SK-N-SH (cell line): ENCODE measurements at regions not wholly inside any gene's neighbourhood (a gene's known extent, or its start where the extent isn't known, plus 50 kb on each side); places are given as distances from the start of the nearest gene placed in this dataset.

Experiments used
- CTCF ChIA-PET: fragments of 300-600, 350-600 bp; formaldehyde crosslinking; extraction: SDS; loops from one replicate; lab custom pipeline; 2021; lab: Yijun Ruan, JAX
- POLR2A ChIA-PET: fragments of 350-600 bp; sonication (Branson Sonifier 250); formaldehyde crosslinking; extraction: SDS; loops from one replicate; lab custom pipeline; 2020; ENCODE audit warnings: antibody characterized with exemption, inconsistent platforms; lab: Yijun Ruan, JAX
- DNase-seq: peaks from one replicate; pipeline ENCODE4 v3.0.0; 2012
- H2AFZ ChIP-seq: fragments of 200-600 bp; sonication (generic); 2 replicates; pipeline ENCODE4 v1.8.1; 2016; ENCODE audit warnings: antibody characterized with exemption, mild to moderate bottlenecking, low read depth
- H3F3A ChIP-seq: fragments of 200-600 bp; sonication (generic); replicated peaks from 2 replicates; pipeline ENCODE3; 2016; ENCODE audit warnings: antibody characterized with exemption, mild to moderate bottlenecking; ENCODE audit not compliant: insufficient read depth
- H3K27ac ChIP-seq, 2 experiments: fragments of 200-500 bp in 1 of 2; fragments of 200-600 bp in 1 of 2; sonication (Bioruptor generic) in 1 of 2; sonication (generic), shearing (Covaris generic) in 1 of 2; 2 replicates each; pipeline versions ENCODE4 v1.5.1 to v1.6.1; 2014 to 2016; ENCODE audit warnings: low read depth in 2 of 2, inconsistent platforms in 1 of 2, low read length in 1 of 2, mild to moderate bottlenecking in 1 of 2, mixed read lengths in 1 of 2
- H3K27me3 ChIP-seq: fragments of 200-600 bp; sonication (generic), shearing (Covaris generic); 2 replicates; pipeline ENCODE4 v1.6.1; 2016; ENCODE audit warnings: mixed run types; ENCODE audit not compliant: insufficient read depth
- H3K36me3 ChIP-seq, 2 experiments: fragments of 200-500 bp in 1 of 2; fragments of 200-600 bp in 1 of 2; sonication (Bioruptor generic) in 1 of 2; sonication (generic) in 1 of 2; replicated peaks in 1 of 2; 2 replicates each; pipeline versions ENCODE3 to v1.5.1; 2014 to 2016; ENCODE audit warnings: low read length in 1 of 2, mild to moderate bottlenecking in 1 of 2; ENCODE audit not compliant: insufficient read depth in 2 of 2, control insufficient read depth in 1 of 2
- H3K4me1 ChIP-seq, 2 experiments: fragments of 200-500 bp in 1 of 2; fragments of 200-600 bp in 1 of 2; sonication (Bioruptor generic) in 1 of 2; sonication (generic), shearing (Covaris generic) in 1 of 2; 2 replicates each; pipeline versions ENCODE4 v1.5.1 to v1.6.1; 2014 to 2016; ENCODE audit warnings: low read depth in 1 of 2, low read length in 1 of 2, mixed run types in 1 of 2; ENCODE audit not compliant: insufficient read depth in 2 of 2, control insufficient read depth in 1 of 2
- H3K4me2 ChIP-seq: fragments of 200-600 bp; sonication (generic), shearing (Covaris generic); 2 replicates; pipeline ENCODE4 v1.6.1; 2017; ENCODE audit warnings: mixed run types
- H3K4me3 ChIP-seq, 2 experiments: fragments of 200-500 bp in 1 of 2; fragments of 200-600 bp in 1 of 2; sonication (Bioruptor generic) in 1 of 2; sonication (generic), shearing (Covaris generic) in 1 of 2; 2 replicates each; pipeline versions ENCODE4 v1.5.1 to v1.8.1; 2014 to 2016; ENCODE audit warnings: low read depth in 2 of 2, inconsistent platforms in 1 of 2, low read length in 1 of 2, mild to moderate bottlenecking in 1 of 2, mixed read lengths in 1 of 2, moderate library complexity in 1 of 2
- H3K79me2 ChIP-seq: fragments of 200-600 bp; sonication (generic); 2 replicates; pipeline ENCODE4 v1.8.1; 2017; ENCODE audit warnings: mild to moderate bottlenecking; ENCODE audit not compliant: insufficient read depth
- H3K9ac ChIP-seq: fragments of 200-600 bp; sonication (generic); 2 replicates; pipeline ENCODE4 v1.6.1; 2017; ENCODE audit warnings: mixed run types
- H3K9me2 ChIP-seq: fragments of 200-600 bp; sonication (generic); 2 replicates; pipeline ENCODE4 v1.6.1; 2017; ENCODE audit warnings: mixed run types
- H3K9me3 ChIP-seq: fragments of 200-600 bp; sonication (generic); 2 replicates; pipeline ENCODE4 v1.6.1; 2017; ENCODE audit warnings: mixed run types, mild to moderate bottlenecking, moderate library complexity
- H4K20me1 ChIP-seq: fragments of 200-600 bp; sonication (generic); 2 replicates; pipeline ENCODE4 v1.6.1; 2017; ENCODE audit warnings: mild to moderate bottlenecking, mixed run types; ENCODE audit not compliant: insufficient read depth
- CTCF ChIP-seq: fragments of 200-600 bp; sonication (generic); IDR thresholded peaks from 2 replicates; pipeline ENCODE4 v1.6.1; 2017; ENCODE audit warnings: antibody characterized with exemption, mild to moderate bottlenecking, moderate library complexity
- FOXJ3 ChIP-seq: sonication (generic); formaldehyde crosslinking; IDR thresholded peaks from 2 replicates; pipeline ENCODE4 v1.5.1; 2020; ENCODE audit warnings: mild to moderate bottlenecking, missing genetic modification reagents
- NRF1 ChIP-seq: IDR thresholded peaks from 2 replicates; pipeline ENCODE4 v1.6.1; 2012; ENCODE audit warnings: low read depth, mild to moderate bottlenecking, low read length
- POLR2AphosphoS5 ChIP-seq: IDR thresholded peaks from 2 replicates; pipeline ENCODE4 v1.6.1; 2012; ENCODE audit warnings: low read depth, low read length
- RAD21 ChIP-seq: IDR thresholded peaks from 2 replicates; pipeline ENCODE4 v1.6.1; 2012; ENCODE audit warnings: mild to moderate bottlenecking, low read length
- RCOR1 ChIP-seq: fragments of 150-350 bp; IDR thresholded peaks from 2 replicates; pipeline ENCODE4 v1.6.1; 2017; ENCODE audit warnings: antibody characterized with exemption, low read length
- REST ChIP-seq: IDR thresholded peaks from 2 replicates; pipeline ENCODE4 v1.6.1; 2012; ENCODE audit warnings: mild to moderate bottlenecking, low read depth, low read length, moderate library complexity
- RXRA ChIP-seq: IDR thresholded peaks from 2 replicates; pipeline ENCODE4 v1.4.0; 2012; ENCODE audit warnings: low read depth, mild to moderate bottlenecking, borderline replicate concordance
- SIN3A ChIP-seq: IDR thresholded peaks from 2 replicates; pipeline ENCODE4 v1.6.1; 2012; ENCODE audit warnings: low read depth, mild to moderate bottlenecking, low read length, moderate library complexity, borderline replicate concordance
- SMC3 ChIP-seq: IDR thresholded peaks from 2 replicates; pipeline ENCODE4 v1.6.1; 2012; ENCODE audit warnings: low read depth, low read length, improper control_type of control experiment
- TAF1 ChIP-seq: IDR thresholded peaks from 2 replicates; pipeline ENCODE4 v1.6.1; 2012; ENCODE audit warnings: low read depth, mild to moderate bottlenecking, low read length, moderate library complexity, borderline replicate concordance
- TCF12 ChIP-seq: IDR thresholded peaks from 2 replicates; pipeline ENCODE4 v1.4.0; 2012
- TEAD4 ChIP-seq: IDR thresholded peaks from 2 replicates; pipeline ENCODE4 v1.4.0; 2012; ENCODE audit warnings: mild to moderate bottlenecking, borderline replicate concordance; ENCODE audit not compliant: insufficient read depth
- ZBTB33 ChIP-seq: IDR thresholded peaks from 2 replicates; pipeline ENCODE4 v1.4.0; 2012; ENCODE audit warnings: low read depth, borderline replicate concordance
- WGBS: methylation state at CpG from one replicate; pipeline ENCODE4 v1.1.6; 2017; ENCODE audit warnings: low lambda C conversion rate; 5-methylcytosine and 5-hydroxymethylcytosine counted together

GRCh38 chr10:64977915-64978314 lies 1456.7 kb downstream of the REEP3 start:
- H3K4me2 ChIP-seq: no peak overlapping the region
- H4K20me1 ChIP-seq: no peaks in the 10 kb centered on the region
- no peak for DNase-seq
- no peaks in the 10 kb centered on the region for H3K79me2 ChIP-seq
- no peaks in the 10 kb centered on the region; the same call in 1 of the 2 replicates for H3K9me2 ChIP-seq
- TF ChIP-seq REST: no peak
- no peak for TF ChIP-seq TCF12
- TF ChIP-seq POLR2AphosphoS5: no peak
- no peak for TF ChIP-seq FOXJ3
- peak; percentile 24; the same call in 1 of the 2 replicates for TF ChIP-seq RAD21
- TF ChIP-seq CTCF: peak; percentile 39
- H3F3A ChIP-seq: no peaks in the 10 kb centered on the region
- H3K4me3 ChIP-seq: no peak overlapping the region
- no peaks in the 10 kb centered on the region for H3K27me3 ChIP-seq
- no peak overlapping the region for H2AFZ ChIP-seq
- CTCF ChIA-PET: no interaction called here
- no peaks in the 10 kb centered on the region for H3K9me3 ChIP-seq
- no peaks in the 10 kb centered on the region for H3K4me1 ChIP-seq
- POLR2A ChIA-PET: no interaction called here
- no peaks in the 10 kb centered on the region for H3K36me3 ChIP-seq
- no peak overlapping the region for H3K27ac ChIP-seq
- H3K9ac ChIP-seq: no peak overlapping the region

- Histone ChIP-seq H3K27ac (no peak overlapping the region), H3K27me3 (no peaks in the 10 kb centered on the region), H3F3A (no peaks in the 10 kb centered on the region), H3K9me2 (no peaks in the 10 kb centered on the region), H3K9ac (no peak overlapping the region), H2AFZ (no peak overlapping the region), H3K4me2 (no peak overlapping the region), H3K4me1 (no peaks in the 10 kb centered on the region), H3K4me3 (no peak overlapping the region), H4K20me1 (no peaks in the 10 kb centered on the region), H3K79me2 (no peaks in the 10 kb centered on the region), H3K9me3 (no peaks in the 10 kb centered on the region), H3K36me3 (no peaks in the 10 kb centered on the region)
- 37% methylated on average over 3 of the region's 3 CpGs for WGBS
- ChIA-PET CTCF (no interaction called here), POLR2A (no interaction called here)
- no peak for DNase-seq
- TF ChIP-seq CTCF (no peak), SIN3A (no peak), RCOR1 (no peak), TEAD4 (no peak), TAF1 (no peak), RXRA (no peak), NRF1 (no peak), SMC3 (no peak), REST (no peak), ZBTB33 (no peak)
These were observed 1475.7 kb downstream of the REEP3 start for GRCh38 chr10:64996886-64997285.
